Activated CD8-positive, alpha-beta T cell treated with anti-CD3 and anti-CD28 coated beads for 36 hours (primary cell): ENCODE measurements at regions not wholly inside any gene's neighbourhood (a gene's known extent, or its start where the extent isn't known, plus 50 kb on each side); places are given as distances from the start of the nearest gene placed in this dataset.

Experiments
- ATAC-seq: fragments of 200-7000 bp; cut with Tn5 transposase; one replicate; pipeline ENCODE4 v1.10.0; 2021; ENCODE audit warnings: mild to moderate bottlenecking, moderate library complexity
- CTCF ChIA-PET: fragments of 350-600 bp; sonication (Branson Sonifier 250); formaldehyde crosslinking; loops from one replicate; lab custom pipeline; 2021; ENCODE audit warnings: antibody characterized with exemption; lab: Charles Lee
- POLR2A ChIA-PET: fragments of 350-600 bp; sonication (Branson Sonifier 250); formaldehyde crosslinking; loops from one replicate; lab custom pipeline; 2021; ENCODE audit warnings: antibody characterized with exemption; lab: Charles Lee
- DNase-seq: peaks from one replicate; pipeline ENCODE4 v3.0.0-alpha.2; 2020
- H3K27ac Mint-ChIP-seq: one replicate; pipeline ENCODE4 v1.8.0; 2021; ENCODE audit warnings: mild to moderate bottlenecking, mixed read lengths
- H3K27me3 Mint-ChIP-seq: one replicate; pipeline ENCODE4 v1.8.0; 2021; ENCODE audit warnings: mixed read lengths
- H3K36me3 Mint-ChIP-seq: one replicate; pipeline ENCODE4 v1.8.0; 2021; ENCODE audit warnings: low read depth, mixed read lengths
- H3K4me1 Mint-ChIP-seq: one replicate; pipeline ENCODE4 v1.8.0; 2021; ENCODE audit warnings: low read depth, mixed read lengths
- H3K4me3 Mint-ChIP-seq: one replicate; pipeline ENCODE4 v1.8.0; 2021; ENCODE audit warnings: mild to moderate bottlenecking, moderate library complexity, mixed read lengths
- H3K9me3 Mint-ChIP-seq: one replicate; pipeline ENCODE4 v1.8.0; 2021; ENCODE audit warnings: mixed read lengths
- intact Hi-C: fragments of 100-400 bp; cut with micrococcal nuclease; formaldehyde crosslinking; loops from one replicate; pipeline ENCODE4 v1.10.0; 2022
- TF ChIP-seq, protein P1 (sequence below): fragments of 200-600 bp; IDR thresholded peaks from one replicate; pipeline ENCODE4 v1.8.0; 2022; ENCODE audit warnings: antibody characterized with exemption, mild to moderate bottlenecking

GRCh38 chrY:8494396-8494795 is 842.9 kb upstream of the TSPY4 start:
- no peak for DNase-seq
- ChIA-PET POLR2A (no interaction called here), CTCF (no interaction called here)
- H3K27me3 Mint-ChIP-seq: no peaks in the 10 kb centered on the region
- no peaks in the 10 kb centered on the region for H3K4me1 Mint-ChIP-seq
- intact Hi-C loops: no loop called here
- no peak overlapping the region for H3K27ac Mint-ChIP-seq
- H3K36me3 Mint-ChIP-seq: no peaks in the 10 kb centered on the region
- H3K4me3 Mint-ChIP-seq: no peak overlapping the region
- TF ChIP-seq, protein P1, sequence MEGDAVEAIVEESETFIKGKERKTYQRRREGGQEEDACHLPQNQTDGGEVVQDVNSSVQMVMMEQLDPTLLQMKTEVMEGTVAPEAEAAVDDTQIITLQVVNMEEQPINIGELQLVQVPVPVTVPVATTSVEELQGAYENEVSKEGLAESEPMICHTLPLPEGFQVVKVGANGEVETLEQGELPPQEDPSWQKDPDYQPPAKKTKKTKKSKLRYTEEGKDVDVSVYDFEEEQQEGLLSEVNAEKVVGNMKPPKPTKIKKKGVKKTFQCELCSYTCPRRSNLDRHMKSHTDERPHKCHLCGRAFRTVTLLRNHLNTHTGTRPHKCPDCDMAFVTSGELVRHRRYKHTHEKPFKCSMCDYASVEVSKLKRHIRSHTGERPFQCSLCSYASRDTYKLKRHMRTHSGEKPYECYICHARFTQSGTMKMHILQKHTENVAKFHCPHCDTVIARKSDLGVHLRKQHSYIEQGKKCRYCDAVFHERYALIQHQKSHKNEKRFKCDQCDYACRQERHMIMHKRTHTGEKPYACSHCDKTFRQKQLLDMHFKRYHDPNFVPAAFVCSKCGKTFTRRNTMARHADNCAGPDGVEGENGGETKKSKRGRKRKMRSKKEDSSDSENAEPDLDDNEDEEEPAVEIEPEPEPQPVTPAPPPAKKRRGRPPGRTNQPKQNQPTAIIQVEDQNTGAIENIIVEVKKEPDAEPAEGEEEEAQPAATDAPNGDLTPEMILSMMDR: no peak
- no peaks in the 10 kb centered on the region for H3K9me3 Mint-ChIP-seq
- ATAC-seq: no peak

DNA sequence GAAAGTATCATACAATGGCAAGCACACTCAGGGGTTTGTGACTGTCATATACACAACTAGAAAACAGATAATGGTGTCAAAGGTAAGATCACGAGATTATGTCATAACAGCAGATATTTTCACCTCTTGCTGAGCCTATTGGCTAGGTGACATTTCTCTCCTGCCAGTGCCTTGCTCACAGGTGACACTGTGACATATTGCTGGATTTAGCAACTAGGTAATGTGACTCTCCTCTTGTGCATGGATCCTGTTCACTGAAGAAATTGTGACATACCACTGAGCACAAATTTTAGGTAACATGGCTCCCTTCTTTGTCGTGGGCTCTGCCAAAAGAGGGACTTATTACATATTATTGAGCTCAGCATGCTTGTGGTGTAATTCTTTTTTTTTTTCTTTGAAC is 842.0 kb upstream of the TSPY4 start:
- ATAC-seq (no peak), DNase-seq (no peak)
- Mint-ChIP-seq H3K27ac (no peak overlapping the region), H3K27me3 (no peaks in the 10 kb centered on the region), H3K4me3 (no peak overlapping the region), H3K9me3 (no peaks in the 10 kb centered on the region), H3K4me1 (no peaks in the 10 kb centered on the region), H3K36me3 (no peaks in the 10 kb centered on the region)
- TF ChIP-seq, protein P1: no peak
- ChIA-PET CTCF (no interaction called here), POLR2A (no interaction called here)
- intact Hi-C loops: no loop called here

- intact Hi-C loops: no loop called here
- DNase-seq (no peak), ATAC-seq (no peak)
- Mint-ChIP-seq H3K36me3 (no peaks in the 10 kb centered on the region), H3K4me3 (no peak overlapping the region), H3K27ac (no peak overlapping the region), H3K27me3 (no peaks in the 10 kb centered on the region), H3K9me3 (no peaks in the 10 kb centered on the region), H3K4me1 (no peaks in the 10 kb centered on the region)
- CTCF ChIA-PET: no interaction called here
- TF ChIP-seq, protein P1: no peak
- POLR2A ChIA-PET: no interaction called here
Measured at GRCh38 chrY:8500888-8501287, 836.4 kb upstream of the TSPY4 start.

DNA sequence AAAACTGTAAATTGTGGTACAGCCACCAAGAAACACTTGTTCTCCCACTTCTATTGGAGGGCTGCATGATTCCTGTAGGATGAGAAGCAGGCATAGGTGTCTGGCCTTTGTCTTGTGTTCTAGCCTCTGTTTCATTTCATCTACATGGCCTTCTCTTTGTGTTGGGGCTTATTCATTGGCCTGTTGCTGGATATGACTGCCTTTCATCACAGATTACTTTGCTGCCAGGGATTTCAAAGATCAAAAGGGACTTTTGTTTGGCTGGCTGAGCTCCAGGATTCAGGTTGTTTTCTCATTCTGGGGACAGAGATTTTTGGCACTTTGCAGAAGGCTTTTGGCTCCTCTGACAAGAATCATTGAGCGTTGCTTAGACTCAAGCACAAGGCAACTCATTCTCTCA is 803.8 kb upstream of the TSPY4 start:
- Mint-ChIP-seq H3K4me3 (no peak overlapping the region), H3K36me3 (no peaks in the 10 kb centered on the region), H3K27ac (no peak overlapping the region), H3K4me1 (no peaks in the 10 kb centered on the region), H3K9me3 (no peaks in the 10 kb centered on the region), H3K27me3 (no peaks in the 10 kb centered on the region)
- TF ChIP-seq, protein P1: no peak
- no peak for ATAC-seq
- DNase-seq: no peak
- ChIA-PET POLR2A (no interaction called here), CTCF (no interaction called here)
- intact Hi-C loops: no loop called here

DNA sequence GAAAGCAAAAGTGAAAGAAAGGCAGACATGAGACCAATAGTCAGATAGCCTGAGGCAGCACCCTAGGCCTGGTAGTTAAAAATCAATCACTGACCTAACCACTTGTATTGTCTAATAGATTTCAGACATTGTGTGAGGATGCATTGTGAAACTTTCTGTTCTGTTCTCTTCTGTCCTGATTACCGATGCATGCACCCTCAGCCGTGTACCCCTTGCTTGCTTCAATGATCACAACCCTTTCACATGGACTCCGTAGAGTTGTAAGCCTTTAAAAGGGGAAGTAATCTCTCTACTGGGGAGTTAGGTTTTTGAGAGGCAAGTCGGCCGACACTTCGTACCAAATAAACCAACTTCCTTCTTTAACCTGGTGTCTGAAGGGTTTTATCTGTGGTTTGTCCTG is 801.6 kb upstream of the TSPY4 start:
- DNase-seq (no peak), ATAC-seq (no peak)
- TF ChIP-seq, protein P1: no peak
- no peaks in the 10 kb centered on the region for H3K9me3 Mint-ChIP-seq
- no peaks in the 10 kb centered on the region for H3K27me3 Mint-ChIP-seq
- H3K4me1 Mint-ChIP-seq: no peaks in the 10 kb centered on the region
- H3K36me3 Mint-ChIP-seq: no peaks in the 10 kb centered on the region
- no peak overlapping the region for H3K4me3 Mint-ChIP-seq
- ChIA-PET POLR2A (no interaction called here), CTCF (no interaction called here)
- no peak overlapping the region for H3K27ac Mint-ChIP-seq
- intact Hi-C loops: no loop called here
